ENCODE measurements at regions not wholly inside any gene's neighbourhood (a gene's known extent, or its start where the extent isn't known, plus 50 kb on each side); places are given as distances from the start of the nearest gene placed in this dataset.
"Not testable (repeated sequence)": the region's sequence is repeated elsewhere in the genome, so short reads cannot be mapped to it uniquely, and the experiment has no call there.

- Histone ChIP-seq H3K27ac (no peak overlapping the region), H3K27me3 (ENCODE audit: insufficient read depth, low read depth, severe bottlenecking) (peaks cover 27% of the 10 kb centered on the region), H3K4me3 (ENCODE audit: low read depth, low read length) (no peak overlapping the region), H3K9me3 (ENCODE audit: severe bottlenecking) (no peaks in the 10 kb centered on the region), H3K36me3 (no peaks in the 10 kb centered on the region)
- no peak for DNase-seq
- TF ChIP-seq CTCF (IDR thresholded peaks at IDR 0.05; ENCODE audit: low read depth, low read length) = no peak
Measured at GRCh38 chrX:65971151-65971550, 68.7 kb downstream of the VSIG4 start.

DNA sequence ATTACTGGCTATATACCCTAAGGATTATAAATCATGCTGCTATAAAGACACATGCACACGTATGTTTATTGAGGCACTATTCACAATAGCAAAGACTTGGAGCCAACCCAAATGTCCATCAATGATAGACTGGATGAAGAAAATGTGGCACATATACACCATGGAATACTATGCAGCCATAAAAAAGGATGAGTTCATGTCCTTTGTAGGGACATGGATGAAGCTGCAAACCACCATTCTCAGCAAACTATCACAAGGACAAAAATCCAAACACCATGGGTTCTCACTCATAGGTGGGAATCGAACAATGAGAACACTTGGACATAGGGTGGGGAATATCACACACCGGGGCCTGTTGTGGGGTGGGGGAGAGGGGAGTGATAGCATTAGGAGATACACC, 72.7 kb downstream of the VSIG4 start:
- DNase-seq; H3K27ac ChIP-seq; H3K4me3 ChIP-seq (ENCODE audit: low read depth, low read length); H3K36me3 ChIP-seq; H3K9me3 ChIP-seq (ENCODE audit: severe bottlenecking): not testable (repeated sequence)
- H3K27me3 ChIP-seq (ENCODE audit: insufficient read depth, low read depth, severe bottlenecking) = peaks cover 18% of the 10 kb centered on the region

DNA sequence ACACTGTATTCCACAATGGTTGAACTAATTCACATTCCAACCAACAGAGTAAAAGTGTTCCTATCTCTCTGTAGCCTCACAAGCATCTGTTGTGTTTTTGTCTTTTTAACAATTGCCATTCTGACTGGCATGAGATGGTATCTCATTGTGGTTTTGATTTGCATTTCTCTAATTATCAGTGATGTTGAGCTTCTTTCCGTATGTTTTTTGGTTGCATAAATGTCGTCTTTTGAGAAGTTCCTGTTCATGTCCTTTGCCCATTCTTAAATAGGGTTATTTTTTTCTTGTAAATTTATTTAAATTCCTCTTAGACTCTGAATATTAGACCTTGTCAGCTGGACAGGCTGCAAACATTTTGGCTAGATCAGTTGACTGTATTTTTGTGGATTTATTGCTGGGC, 78.2 kb downstream of the VSIG4 start:
- H3K4me3 ChIP-seq (ENCODE audit: low read depth, low read length) = no peak overlapping the region
- H3K9me3 ChIP-seq (ENCODE audit: severe bottlenecking) = no peaks in the 10 kb centered on the region
- H3K27me3 ChIP-seq (ENCODE audit: insufficient read depth, low read depth, severe bottlenecking) = no peaks in the 10 kb centered on the region
- DNase-seq = no peak
- TF ChIP-seq CTCF (IDR thresholded peaks at IDR 0.05; ENCODE audit: low read depth, low read length) = no peak
- no peak overlapping the region for H3K27ac ChIP-seq
- no peaks in the 10 kb centered on the region for H3K36me3 ChIP-seq

GRCh38 chrX:65948103-65948502, 91.8 kb downstream of the VSIG4 start:
- no peak overlapping the region for H3K27ac ChIP-seq
- H3K27me3 ChIP-seq (ENCODE audit: insufficient read depth, low read depth, severe bottlenecking) = peaks cover 3% of the 10 kb centered on the region
- no peaks in the 10 kb centered on the region for H3K36me3 ChIP-seq
- no peak overlapping the region for H3K4me3 ChIP-seq (ENCODE audit: low read depth, low read length)
- no peak for DNase-seq
- no peak for TF ChIP-seq CTCF (IDR thresholded peaks at IDR 0.05; ENCODE audit: low read depth, low read length)
- H3K9me3 ChIP-seq (ENCODE audit: severe bottlenecking) = no peaks in the 10 kb centered on the region

GRCh38 chrX:65941775-65942174, 98.1 kb downstream of the VSIG4 start:
- Histone ChIP-seq H3K27ac (no peak overlapping the region), H3K27me3 (ENCODE audit: insufficient read depth, low read depth, severe bottlenecking) (no peaks in the 10 kb centered on the region), H3K36me3 (no peaks in the 10 kb centered on the region), H3K9me3 (ENCODE audit: severe bottlenecking) (no peaks in the 10 kb centered on the region), H3K4me3 (ENCODE audit: low read depth, low read length) (no peak overlapping the region)
- TF ChIP-seq CTCF (IDR thresholded peaks at IDR 0.05; ENCODE audit: low read depth, low read length) = no peak
- no peak for DNase-seq

- Histone ChIP-seq H3K27ac (no peak overlapping the region), H3K4me3 (ENCODE audit: low read depth, low read length) (no peak overlapping the region), H3K27me3 (ENCODE audit: insufficient read depth, low read depth, severe bottlenecking) (peaks cover 3% of the 10 kb centered on the region), H3K9me3 (ENCODE audit: severe bottlenecking) (no peaks in the 10 kb centered on the region), H3K36me3 (no peaks in the 10 kb centered on the region)
- no peak for DNase-seq
- no peak for TF ChIP-seq CTCF (IDR thresholded peaks at IDR 0.05; ENCODE audit: low read depth, low read length)
Measured at GRCh38 chrX:65933085-65933589, 106.7 kb downstream of the VSIG4 start.
